ENCODE measurements at regions not wholly inside any gene's neighbourhood (a gene's known extent, or its start where the extent isn't known, plus 50 kb on each side); places are given as distances from the start of the nearest gene placed in this dataset.
"Not testable (repeated sequence)": the region's sequence is repeated elsewhere in the genome, so short reads cannot be mapped to it uniquely, and the experiment has no call there.

DNA sequence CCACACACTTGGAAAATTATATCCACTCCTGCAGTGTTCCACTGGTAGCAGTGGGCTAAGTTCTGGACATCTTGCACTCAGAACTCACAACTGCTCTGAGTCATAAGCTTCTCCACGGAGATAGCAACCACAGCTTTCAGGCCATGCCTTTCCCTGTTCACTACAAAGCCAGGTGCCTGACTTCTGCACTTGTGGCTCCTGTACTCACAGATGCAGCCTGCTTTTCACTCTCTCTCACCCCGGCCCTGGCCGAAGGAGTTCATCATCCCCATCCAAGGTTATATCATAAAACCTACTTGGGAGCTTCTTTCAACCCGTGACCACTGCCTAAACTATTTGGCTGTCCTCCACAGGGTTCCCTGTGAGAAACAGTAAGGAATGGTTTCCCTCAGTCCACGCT lies 999.4 kb downstream of the GLUD2 start:
- no peak for DNase-seq (ENCODE audit: low read depth)

DNA sequence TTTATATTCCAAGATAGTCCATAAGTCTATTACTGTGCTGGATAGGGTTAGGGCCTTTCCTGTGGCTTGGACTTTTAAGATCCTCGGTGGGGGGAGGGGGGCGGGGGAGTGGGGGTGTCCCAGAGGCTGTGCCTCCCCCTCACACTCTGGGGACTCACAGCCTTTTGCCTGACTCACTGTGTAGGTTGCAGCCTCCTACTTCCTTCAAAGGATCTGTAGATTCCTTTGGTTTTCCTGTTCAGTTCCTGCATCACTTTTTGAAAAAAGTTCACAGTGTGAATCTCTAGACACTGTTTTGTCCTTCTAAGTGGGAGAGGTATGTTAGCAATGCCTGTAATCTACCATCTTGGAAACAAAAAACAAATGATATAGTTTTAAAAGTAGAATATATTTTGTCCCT lies 999.9 kb downstream of the GLUD2 start:
- no peak for DNase-seq (ENCODE audit: low read depth)

GRCh38 chrX:122055460-122055859 lies 1008.0 kb downstream of the GLUD2 start:
- no peak for DNase-seq (ENCODE audit: low read depth)

DNA sequence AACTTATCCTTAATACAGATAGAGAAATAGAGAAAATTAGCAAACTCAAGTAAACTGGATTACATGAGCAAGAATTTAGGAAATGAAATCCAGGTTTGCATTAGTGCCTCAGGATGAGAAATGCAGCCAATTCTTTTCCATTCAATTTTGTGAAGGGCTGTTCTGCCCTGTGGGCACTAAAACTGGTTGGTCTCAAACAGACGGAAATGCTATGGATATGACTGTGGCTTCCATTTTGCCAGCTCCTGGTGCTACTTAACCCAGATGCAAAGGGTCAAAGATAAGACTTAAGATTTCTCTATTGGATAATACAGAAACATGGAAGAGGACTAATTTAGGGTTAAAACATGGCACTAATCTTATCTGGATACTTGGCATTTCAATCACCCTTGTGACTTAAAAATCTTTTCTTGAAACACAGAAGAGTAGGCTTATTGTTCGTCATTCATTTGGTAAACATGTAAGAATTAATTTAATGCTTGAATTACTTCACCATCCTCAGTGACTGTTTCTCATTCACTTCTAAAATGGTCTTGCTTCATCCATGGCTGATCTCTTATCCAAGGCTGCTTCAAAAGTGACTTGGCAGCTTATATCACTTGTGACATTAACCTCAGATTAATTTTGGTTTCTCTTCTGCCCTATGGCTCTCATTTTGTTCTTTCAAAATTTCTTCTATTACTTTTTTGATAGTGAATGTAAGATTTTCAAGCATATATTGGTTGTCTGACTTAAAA lies 1008.7 kb downstream of the GLUD2 start:
- DNase-seq (ENCODE audit: low read depth): no peak

DNA sequence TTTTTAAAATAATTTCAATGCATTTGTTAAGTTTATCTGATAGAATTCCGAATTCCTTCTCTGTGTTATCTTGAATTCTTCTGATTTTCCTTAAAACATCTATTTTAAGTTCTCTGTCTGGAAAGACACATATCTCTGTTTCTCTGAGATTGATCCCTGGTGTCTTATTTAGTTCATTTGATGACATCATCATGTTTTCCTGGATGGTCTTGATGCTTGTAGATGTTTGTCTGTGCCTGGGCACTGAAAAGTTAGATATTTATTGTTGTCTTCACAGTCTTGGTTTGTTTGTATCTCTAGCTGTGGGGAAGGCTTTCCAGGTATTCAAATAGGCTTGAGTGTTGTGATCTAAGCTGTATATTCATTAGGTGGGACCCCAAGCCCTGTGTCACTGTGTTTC lies 1028.8 kb downstream of the GLUD2 start:
- no peak for DNase-seq (ENCODE audit: low read depth)

DNA sequence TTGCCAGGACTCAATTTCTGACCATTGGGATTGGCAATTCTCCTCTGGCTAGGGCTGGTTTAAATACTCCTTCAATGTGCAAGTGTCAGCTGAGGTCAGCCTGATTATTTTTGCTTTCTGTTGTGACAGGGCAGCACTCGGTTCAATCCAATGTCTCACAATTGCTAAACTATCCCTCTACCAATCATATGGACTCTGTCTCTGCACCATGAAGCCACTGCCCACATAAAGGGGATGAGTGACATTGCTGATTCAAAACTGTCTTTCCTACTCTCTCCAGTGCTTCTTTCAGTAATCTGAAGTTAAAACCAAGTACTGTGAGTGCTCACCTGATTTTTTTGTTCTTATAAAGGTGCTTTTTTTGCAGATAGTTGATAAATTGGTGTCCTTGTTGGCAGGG lies 1030.7 kb downstream of the GLUD2 start:
- DNase-seq (ENCODE audit: low read depth): no peak

DNA sequence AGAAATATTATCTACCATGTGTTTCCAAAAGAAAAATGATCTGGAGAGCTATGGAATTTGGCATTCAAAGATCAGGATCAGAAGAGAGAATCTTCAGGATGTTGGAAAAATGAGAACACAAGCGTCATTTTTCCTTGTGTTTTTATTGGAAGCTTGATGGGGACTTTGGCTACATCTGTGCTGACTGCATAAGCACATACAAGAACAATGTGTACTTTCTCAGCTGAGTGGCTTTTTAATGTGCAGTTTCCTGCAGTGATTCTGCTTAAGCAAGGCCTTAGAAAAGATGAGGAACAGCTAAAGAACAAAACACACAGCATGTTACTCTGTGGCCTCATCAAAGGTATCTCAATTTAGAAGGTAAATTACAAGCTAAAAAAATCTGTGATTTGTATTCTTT lies 1039.9 kb downstream of the GLUD2 start:
- no peak for DNase-seq (ENCODE audit: low read depth)

DNA sequence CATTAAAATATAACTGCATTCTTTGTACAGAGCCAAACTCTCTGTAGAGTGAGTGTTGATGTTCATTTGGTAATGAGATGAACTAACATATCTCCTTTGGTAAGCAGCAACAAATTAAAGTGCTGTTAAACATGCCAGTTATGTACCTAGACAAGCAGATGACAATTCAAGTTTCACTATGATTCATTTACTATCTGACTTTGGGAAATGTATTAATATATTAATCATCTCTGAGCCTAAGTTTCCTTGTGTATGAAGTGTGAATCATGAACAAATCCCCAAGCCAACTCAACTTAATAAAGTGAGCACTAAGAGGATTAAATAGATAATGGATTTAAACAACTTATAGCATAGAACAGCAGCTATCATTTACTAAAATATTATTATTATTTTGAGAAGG lies 1044.2 kb downstream of the GLUD2 start:
- no peak for DNase-seq (ENCODE audit: low read depth)

DNA sequence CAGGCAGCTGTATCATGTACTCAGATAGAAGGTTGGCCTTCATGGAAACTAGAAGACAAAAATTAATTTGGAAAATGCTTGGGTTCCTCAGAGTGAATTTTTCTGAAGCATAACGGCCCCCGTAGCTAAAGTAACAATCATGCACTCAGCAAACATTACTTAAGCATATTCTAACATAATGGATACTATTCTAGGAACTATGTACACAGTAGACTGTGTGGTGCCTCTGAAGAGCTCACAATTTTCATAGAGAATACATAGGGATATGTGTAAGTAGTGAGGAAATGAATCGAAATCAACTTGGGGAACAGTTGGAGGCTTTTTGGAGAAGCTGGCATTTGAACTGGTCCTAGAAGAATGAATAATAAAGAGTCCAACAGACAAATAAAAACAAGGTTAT lies 1045.0 kb downstream of the GLUD2 start:
- no peak for DNase-seq (ENCODE audit: low read depth)

GRCh38 chrX:122092978-122093377 lies 1045.6 kb downstream of the GLUD2 start:
- no peak for DNase-seq (ENCODE audit: low read depth)

GRCh38 chrX:122094611-122095010 lies 1047.2 kb downstream of the GLUD2 start:
- DNase-seq (ENCODE audit: low read depth): peak; percentile 5

DNA sequence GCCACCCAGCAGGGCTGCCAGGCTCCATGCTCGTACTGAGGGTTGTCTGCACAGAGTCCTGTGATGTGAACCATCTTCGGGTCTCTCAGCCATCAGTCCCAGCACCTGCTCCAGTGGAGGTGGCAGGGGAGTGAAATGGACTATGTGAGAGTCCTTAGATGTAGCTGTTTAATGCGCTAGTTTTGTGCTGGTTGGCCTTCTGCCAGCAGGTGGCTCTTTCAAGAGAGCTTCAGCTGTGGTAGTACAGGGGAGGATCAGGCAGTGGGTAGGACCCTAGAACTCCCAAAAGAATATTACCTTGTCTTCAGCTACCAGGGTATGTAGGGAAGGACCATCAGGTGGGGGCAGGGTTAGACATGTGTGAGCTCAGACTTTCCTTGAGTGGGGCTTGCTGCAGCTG lies 1066.0 kb downstream of the GLUD2 start:
- no peak for DNase-seq (ENCODE audit: low read depth)

DNA sequence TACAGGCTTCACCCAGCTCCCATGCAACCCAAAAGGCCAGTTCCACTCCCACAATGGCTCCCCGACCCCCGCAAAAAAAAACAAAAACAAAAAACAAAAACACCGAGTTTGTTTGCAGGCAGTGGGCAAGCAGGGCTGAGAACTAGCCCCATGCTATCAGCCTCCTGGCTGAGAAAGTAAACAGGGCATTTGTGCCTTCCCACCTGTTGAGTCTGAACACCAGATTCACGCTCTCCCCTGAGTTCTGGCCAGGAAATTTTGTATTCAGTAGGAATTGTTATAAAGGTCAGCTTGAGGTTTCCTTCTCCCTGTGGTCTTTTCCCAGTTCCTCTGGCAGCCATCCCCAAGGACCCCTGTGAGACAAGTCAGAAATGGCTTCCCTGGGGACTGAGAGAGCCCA lies 1066.5 kb downstream of the GLUD2 start:
- DNase-seq (ENCODE audit: low read depth): no peak

DNA sequence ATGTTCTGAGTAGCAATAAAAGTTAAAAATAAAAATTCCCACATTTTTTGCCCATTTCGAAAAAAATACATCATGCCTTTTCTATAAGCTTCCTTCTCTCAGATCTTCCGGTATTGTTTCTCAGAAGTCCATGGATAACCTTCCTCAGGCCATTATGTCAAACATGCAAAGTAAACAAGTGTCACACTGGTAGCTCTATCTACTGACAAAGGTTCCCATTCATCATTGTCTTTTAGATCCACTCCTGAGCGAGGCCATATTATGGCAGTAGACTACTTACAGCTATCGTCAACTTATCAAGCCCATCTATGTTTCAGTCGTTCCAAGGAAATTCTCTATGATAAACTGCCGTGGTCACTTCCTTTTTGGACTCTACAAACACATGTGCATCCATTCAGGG lies 1068.2 kb downstream of the GLUD2 start:
- DNase-seq (ENCODE audit: low read depth): no peak

- DNase-seq (ENCODE audit: low read depth): no peak
Measured at GRCh38 chrX:122119361-122119760, 1064.7 kb upstream of the GRIA3 start.

DNA sequence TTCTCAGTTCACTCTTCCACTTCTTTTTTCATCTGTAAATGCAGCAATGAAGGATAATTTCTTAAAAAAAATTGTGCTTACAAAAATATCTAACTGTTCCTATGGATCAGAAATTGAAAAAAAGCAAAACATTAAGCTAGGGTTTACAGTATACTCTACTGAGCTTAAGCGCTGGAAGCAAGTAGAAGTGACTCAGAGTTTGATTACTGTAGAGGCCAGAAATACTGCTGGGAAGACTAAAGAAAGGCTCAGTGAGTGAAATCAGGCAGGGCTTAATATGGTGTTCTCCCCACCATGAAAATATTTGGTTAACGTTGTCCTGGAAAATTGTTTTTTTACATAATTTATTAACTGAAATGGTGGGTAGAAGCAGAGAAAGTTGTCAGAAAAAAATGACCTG lies 1061.8 kb upstream of the GRIA3 start:
- DNase-seq (ENCODE audit: low read depth): no peak

GRCh38 chrX:122133478-122133877 lies 1050.6 kb upstream of the GRIA3 start:
- DNase-seq (ENCODE audit: low read depth): no peak

- DNase-seq (ENCODE audit: low read depth): no peak
Measured at GRCh38 chrX:122134291-122134690, 1049.8 kb upstream of the GRIA3 start.

DNA sequence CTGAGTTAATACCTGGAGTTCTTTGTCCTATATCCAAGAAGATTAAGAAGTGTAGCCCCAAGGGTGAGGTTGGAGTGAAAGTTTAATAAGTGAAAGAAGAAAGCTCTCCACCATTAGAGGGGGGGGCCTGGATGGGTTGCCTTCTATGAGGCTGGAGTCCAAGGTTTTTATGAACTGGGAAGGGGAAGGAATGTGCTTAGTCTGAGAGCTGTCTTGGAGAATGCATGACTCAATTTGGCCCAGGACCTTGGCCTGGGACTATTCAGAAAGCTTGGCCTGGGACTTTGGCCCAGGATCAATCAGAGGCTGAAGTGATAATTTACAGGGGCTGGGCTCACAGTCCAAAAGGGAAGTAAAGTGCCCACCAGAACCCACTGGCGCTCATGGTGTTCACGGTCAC lies 1049.0 kb upstream of the GRIA3 start:
- no peak for DNase-seq (ENCODE audit: low read depth)

DNA sequence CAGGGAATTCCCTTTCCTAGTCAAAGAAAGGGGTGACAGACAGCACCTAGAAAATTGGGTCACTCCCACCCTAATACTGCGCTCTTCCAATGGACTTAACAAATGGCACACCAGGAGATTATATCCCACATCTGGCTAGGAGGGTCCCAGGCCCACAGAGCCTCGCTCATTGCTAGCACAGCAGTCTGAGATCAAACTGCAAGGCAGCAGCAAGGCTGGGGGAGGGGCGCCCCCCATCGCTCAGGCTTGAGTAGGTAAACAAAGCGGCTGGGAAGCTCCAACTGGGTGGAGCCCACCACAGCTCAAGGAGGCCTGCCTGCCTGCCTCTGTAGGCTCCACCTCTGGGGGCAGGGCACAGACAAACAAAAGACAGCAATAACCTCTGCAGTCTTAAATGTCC lies 1043.9 kb upstream of the GRIA3 start:
- not testable (repeated sequence) for DNase-seq (ENCODE audit: low read depth)

- no peak for DNase-seq (ENCODE audit: low read depth)
Measured at GRCh38 chrX:122154019-122154418, 1030.1 kb upstream of the GRIA3 start.

DNA sequence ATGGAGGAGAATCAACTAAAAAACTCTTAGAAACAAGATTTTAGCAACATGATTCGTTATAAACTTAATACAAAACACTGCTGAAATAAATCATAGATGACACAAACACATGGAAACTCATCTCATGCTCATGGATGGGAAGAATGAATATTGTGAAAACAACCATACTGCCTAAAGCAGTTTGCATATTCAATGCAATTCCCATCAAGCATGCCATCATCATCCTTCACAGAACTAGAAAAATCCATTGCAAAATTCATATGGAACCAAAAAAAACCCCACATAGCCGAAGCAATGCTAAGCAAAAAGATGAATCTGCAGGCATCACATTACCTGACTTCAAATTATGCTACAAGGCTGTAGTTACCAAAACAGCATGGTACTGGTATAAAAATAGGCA lies 1015.8 kb upstream of the GRIA3 start:
- no peak for DNase-seq (ENCODE audit: low read depth)

GRCh38 chrX:122184791-122185190 lies 999.3 kb upstream of the GRIA3 start:
- DNase-seq (ENCODE audit: low read depth): no peak

- DNase-seq (ENCODE audit: low read depth): no peak
Measured at GRCh38 chrX:122187069-122187713, 996.9 kb upstream of the GRIA3 start.
